ENCODE measurements at regions not wholly inside any gene's neighbourhood (a gene's known extent, or its start where the extent isn't known, plus 50 kb on each side); places are given as distances from the start of the nearest gene placed in this dataset.

GRCh38 chr18:25614168-25614567 lies 262.2 kb upstream of the ZNF521 start:
- dilution Hi-C loops (cut with MboI; ENCODE audit: extremely low pct_ligation_motif_present, low sequenced_read_pairs) = no loop called here
- no peaks in the 10 kb centered on the region for H3K9me3 ChIP-seq (replicated peaks; ENCODE audit: control insufficient read depth, insufficient read depth, low read length)

More at GRCh38 chr18:25614168-25614567, 262.2 kb upstream of the ZNF521 start:
- no peaks in the 10 kb centered on the region for H3K79me2 ChIP-seq (ENCODE audit: control insufficient read depth, insufficient read depth, low read length)
- intact Hi-C loops (cut with micrococcal nuclease) = no loop called here
- no peak for FAIRE-seq
- no peak overlapping the region for H3K9ac ChIP-seq (replicated peaks; ENCODE audit: extremely low read depth, insufficient read depth, low read length)
- no peak for TF ChIP-seq GATA2 (IDR thresholded peaks at IDR 0.05; ENCODE audit: insufficient read depth, insufficient read length, low read depth, low read length)
- TF ChIP-seq EZH2 (IDR thresholded peaks at IDR 0.05; ENCODE audit: borderline replicate concordance, low read depth, low read length, severe bottlenecking) = no peak
- no peak for TF ChIP-seq CTCF (IDR thresholded peaks at IDR 0.05; ENCODE audit: extremely low read depth in 1 of 2, insufficient read depth in 1 of 2, low read depth in 1 of 2, low read length in 2 of 2)
- no peak for TF ChIP-seq MAX (IDR thresholded peaks at IDR 0.05; ENCODE audit: insufficient read depth, insufficient read length)
- TF ChIP-seq JUN (IDR thresholded peaks at IDR 0.05; ENCODE audit: borderline replicate concordance, insufficient read depth, insufficient read length, low read depth) = no peak
- no peak for TF ChIP-seq POLR2A (IDR thresholded peaks at IDR 0.05; ENCODE audit: low read depth, low read length)
- no peak for TF ChIP-seq FOS (IDR thresholded peaks at IDR 0.05; ENCODE audit: borderline replicate concordance, insufficient read depth, low read length)
- no peak for TF ChIP-seq POLR2AphosphoS5 (IDR thresholded peaks at IDR 0.05; ENCODE audit: insufficient read depth, low read depth, low read length)
- TF ChIP-seq MYC (IDR thresholded peaks at IDR 0.05; ENCODE audit: low read depth, low read length) = no peak
- H3K4me3 ChIP-seq (replicated peaks in 1 of 3; ENCODE audit: insufficient read depth in 1 of 3, low read depth in 1 of 3, low read length in 3 of 3) = no peak overlapping the region
- H3K27me3 ChIP-seq (ENCODE audit: control insufficient read depth in 2 of 2, insufficient read depth in 2 of 2, low read length in 2 of 2) = peaks cover 0 to 3% of the 10 kb centered on the region in 2 experiments
- no peaks in the 10 kb centered on the region for H4K20me1 ChIP-seq (replicated peaks; ENCODE audit: control insufficient read depth, extremely low read depth, insufficient read depth, low read length)
- no peaks in the 10 kb centered on the region for H3K9me1 ChIP-seq (replicated peaks; ENCODE audit: control insufficient read depth, extremely low read depth, insufficient read depth, low read length)
- ChIA-PET CTCF (no interaction called here), POLR2A (no interaction called here)
- H3K4me2 ChIP-seq (ENCODE audit: insufficient read depth, low read length) = no peak overlapping the region
- BruUV-seq (replicated peaks) = no TSS peak
- no peaks in the 10 kb centered on the region for H3K4me1 ChIP-seq (ENCODE audit: control insufficient read depth, extremely low read depth, insufficient read depth, low read length)
- DNase-seq (ENCODE audit: low read depth, low spot score) = no peak
- no peaks in the 10 kb centered on the region for H3K36me3 ChIP-seq (ENCODE audit: control insufficient read depth in 2 of 2, extremely low read depth in 1 of 2, insufficient read depth in 2 of 2, low read length in 2 of 2)
- no peak overlapping the region for H2AFZ ChIP-seq (ENCODE audit: low read depth, low read length)
- H3K27ac ChIP-seq (ENCODE audit: insufficient read depth, low read depth, low read length) = no peak overlapping the region
